Cardiac fibroblast (primary cell): ENCODE measurements at regions not wholly inside any gene's neighbourhood (a gene's known extent, or its start where the extent isn't known, plus 50 kb on each side); places are given as distances from the start of the nearest gene placed in this dataset.

Experiments used
- DNase-seq, 2 donors: peaks; one replicate each; pipeline versions ENCODE4 v3.0.0 to v3.0.0-alpha.2; 2010; ENCODE audit warnings: low read depth in 2 of 2
- H3K4me3 ChIP-seq, 2 donors: replicated peaks in 1 of 2; 1 replicate in 1 of 2; 2 replicates in 1 of 2; pipeline ENCODE4 v1.5.1; 2011; ENCODE audit warnings: low read depth in 2 of 2, low read length in 2 of 2, mild to moderate bottlenecking in 2 of 2, moderate library complexity in 1 of 2
- CTCF ChIP-seq: IDR thresholded peaks from one replicate; pipeline ENCODE4 v1.5.1; 2011; ENCODE audit warnings: low read depth, mild to moderate bottlenecking, low read length, inconsistent platforms

GRCh38 chr22:26981541-26981940, 324.2 kb downstream of the MIAT start:
- no peak for TF ChIP-seq CTCF

GRCh38 chr22:26983311-26983710, 325.9 kb downstream of the MIAT start:
- H3K4me3 ChIP-seq: no peak overlapping the region
- TF ChIP-seq CTCF: no peak
- no peak for DNase-seq

More at GRCh38 chr22:26981541-26981940, 324.2 kb downstream of the MIAT start:
- no peak for DNase-seq
- H3K4me3 ChIP-seq: no peak overlapping the region

DNA sequence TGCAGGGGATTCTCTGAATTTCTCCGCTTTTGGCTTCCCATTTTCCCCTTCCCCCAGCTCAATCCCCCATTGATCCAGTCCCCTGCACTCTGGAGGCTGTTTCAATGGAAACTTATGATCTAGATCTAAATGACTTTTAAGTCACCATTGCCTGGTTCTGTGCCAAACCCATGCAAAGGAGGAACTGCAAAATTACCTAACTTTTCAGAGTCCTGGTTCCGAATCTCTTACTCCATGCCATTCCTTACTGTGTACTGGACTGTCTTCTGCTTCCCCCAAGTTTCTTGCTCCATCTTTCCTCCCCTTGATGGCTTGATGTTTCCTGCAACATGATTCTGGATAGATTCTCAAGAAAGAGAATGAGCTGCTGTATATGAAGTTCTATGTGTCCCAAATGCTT, 327.8 kb downstream of the MIAT start:
- no peak for TF ChIP-seq CTCF
- H3K4me3 ChIP-seq: no peak overlapping the region
- DNase-seq: no peak

GRCh38 chr22:26985931-26986782, 328.8 kb downstream of the MIAT start:
- no peak for TF ChIP-seq CTCF
- DNase-seq: no peak

DNA sequence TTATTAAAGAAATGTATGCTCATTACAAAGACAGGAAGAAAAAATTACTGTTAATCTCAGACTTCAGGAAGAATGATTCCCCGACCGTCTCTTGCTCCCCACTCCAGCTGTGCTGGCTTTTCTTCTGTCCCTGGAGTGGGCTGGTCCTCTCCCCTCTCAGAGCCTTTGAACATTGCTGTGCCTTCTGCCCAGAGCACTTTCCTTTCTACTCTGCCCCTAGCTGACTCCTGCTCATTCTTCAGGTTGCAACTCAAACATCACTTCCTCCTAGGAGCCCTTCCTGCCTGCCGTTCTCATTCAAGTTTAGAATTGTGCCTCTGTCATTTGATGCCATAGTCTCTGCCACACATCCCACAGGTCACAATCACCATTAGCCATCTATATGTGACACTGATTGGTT, 329.5 kb downstream of the MIAT start:
- DNase-seq: no peak
- no peak overlapping the region for H3K4me3 ChIP-seq
- no peak for TF ChIP-seq CTCF

More at GRCh38 chr22:26985931-26986782, 328.8 kb downstream of the MIAT start:
- no peak overlapping the region for H3K4me3 ChIP-seq

GRCh38 chr22:26990503-26991189, 333.3 kb downstream of the MIAT start:
- no peak for TF ChIP-seq CTCF
- H3K4me3 ChIP-seq: no peak overlapping the region
- DNase-seq: no peak
